DOHH2 (cell line): ENCODE measurements at regions not wholly inside any gene's neighbourhood (a gene's known extent, or its start where the extent isn't known, plus 50 kb on each side); places are given as distances from the start of the nearest gene placed in this dataset.

Source experiments
- EZH2phosphoT487 ChIP-seq: fragments of 200-600 bp; sonication (generic); IDR thresholded peaks from 2 replicates; pipeline ENCODE4 v1.6.1; 2017; ENCODE audit warnings: borderline replicate concordance, mild to moderate bottlenecking, antibody characterized with exemption, low read length, moderate library complexity, mixed read lengths
- TF ChIP-seq, protein P1 (sequence below): fragments of 200-600 bp; sonication (generic); IDR thresholded peaks from one replicate; pipeline ENCODE4 v1.5.1; 2014; ENCODE audit warnings: antibody characterized with exemption, mild to moderate bottlenecking, low read depth, low read length; ENCODE audit not compliant: poor library complexity, severe bottlenecking

DNA sequence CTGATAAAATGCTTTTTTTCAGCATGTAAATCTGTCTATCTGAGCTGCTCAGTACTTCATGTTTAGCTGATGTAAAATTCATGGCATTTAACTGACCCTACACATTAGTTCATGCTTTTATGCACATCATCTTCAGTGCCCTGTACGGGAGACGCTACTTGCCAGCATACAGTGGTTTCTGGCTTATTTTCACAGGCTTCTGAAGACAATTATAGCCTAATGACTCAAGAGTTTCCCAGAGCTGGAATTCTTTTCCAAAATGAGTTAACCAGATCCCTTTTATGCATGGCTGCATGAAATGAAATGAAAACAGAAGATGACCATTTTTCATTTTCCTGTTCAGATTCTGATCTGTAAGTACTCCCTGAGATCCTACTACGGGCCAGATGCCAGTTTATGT lies 1061.5 kb downstream of the ROBO2 start:
- TF ChIP-seq, protein P1, sequence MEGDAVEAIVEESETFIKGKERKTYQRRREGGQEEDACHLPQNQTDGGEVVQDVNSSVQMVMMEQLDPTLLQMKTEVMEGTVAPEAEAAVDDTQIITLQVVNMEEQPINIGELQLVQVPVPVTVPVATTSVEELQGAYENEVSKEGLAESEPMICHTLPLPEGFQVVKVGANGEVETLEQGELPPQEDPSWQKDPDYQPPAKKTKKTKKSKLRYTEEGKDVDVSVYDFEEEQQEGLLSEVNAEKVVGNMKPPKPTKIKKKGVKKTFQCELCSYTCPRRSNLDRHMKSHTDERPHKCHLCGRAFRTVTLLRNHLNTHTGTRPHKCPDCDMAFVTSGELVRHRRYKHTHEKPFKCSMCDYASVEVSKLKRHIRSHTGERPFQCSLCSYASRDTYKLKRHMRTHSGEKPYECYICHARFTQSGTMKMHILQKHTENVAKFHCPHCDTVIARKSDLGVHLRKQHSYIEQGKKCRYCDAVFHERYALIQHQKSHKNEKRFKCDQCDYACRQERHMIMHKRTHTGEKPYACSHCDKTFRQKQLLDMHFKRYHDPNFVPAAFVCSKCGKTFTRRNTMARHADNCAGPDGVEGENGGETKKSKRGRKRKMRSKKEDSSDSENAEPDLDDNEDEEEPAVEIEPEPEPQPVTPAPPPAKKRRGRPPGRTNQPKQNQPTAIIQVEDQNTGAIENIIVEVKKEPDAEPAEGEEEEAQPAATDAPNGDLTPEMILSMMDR: no peak
- no peak for TF ChIP-seq EZH2phosphoT487
